GM18870 (cell line): ENCODE measurements at regions not wholly inside any gene's neighbourhood (a gene's known extent, or its start where the extent isn't known, plus 50 kb on each side); places are given as distances from the start of the nearest gene placed in this dataset.

Experiments
- ATAC-seq: cut with Tn5 transposase; IDR thresholded peaks from one replicate; pipeline ENCODE4 v1.9.1; 2021; ENCODE audit warnings: moderate library complexity; ENCODE audit not compliant: unreplicated experiment

GRCh38 chr1:208757846-208758245 is 513.7 kb upstream of the PLXNA2 start:
- ATAC-seq = no peak

- no peak for ATAC-seq
These were observed 515.1 kb upstream of the PLXNA2 start for GRCh38 chr1:208759255-208759654.

- ATAC-seq = no peak
These were observed 519.8 kb upstream of the PLXNA2 start for GRCh38 chr1:208763971-208764370.

- no peak for ATAC-seq
These were observed 522.6 kb upstream of the PLXNA2 start for GRCh38 chr1:208766832-208767231.

- ATAC-seq = no peak
These were observed 523.6 kb upstream of the PLXNA2 start for GRCh38 chr1:208767816-208768215.

GRCh38 chr1:208772891-208773290 is 528.7 kb upstream of the PLXNA2 start:
- no peak for ATAC-seq

- no peak for ATAC-seq
These were observed 531.7 kb upstream of the PLXNA2 start for GRCh38 chr1:208775841-208776240.

- no peak for ATAC-seq
These were observed 534.2 kb upstream of the PLXNA2 start for GRCh38 chr1:208778417-208778816.

GRCh38 chr1:208781391-208782045 is 537.3 kb upstream of the PLXNA2 start:
- no peak for ATAC-seq

- no peak for ATAC-seq
These were observed 538.0 kb upstream of the PLXNA2 start for GRCh38 chr1:208782186-208782585.

GRCh38 chr1:208785629-208786028 is 541.4 kb upstream of the PLXNA2 start:
- ATAC-seq = no peak

GRCh38 chr1:208787219-208787618 is 543.0 kb upstream of the PLXNA2 start:
- ATAC-seq = no peak

GRCh38 chr1:208788013-208788540 is 543.9 kb upstream of the PLXNA2 start:
- ATAC-seq = no peak

GRCh38 chr1:208791456-208791855 is 547.3 kb upstream of the PLXNA2 start:
- no peak for ATAC-seq

GRCh38 chr1:208793861-208794345 is 549.7 kb upstream of the PLXNA2 start:
- ATAC-seq = no peak

GRCh38 chr1:208799186-208799585 is 555.0 kb upstream of the PLXNA2 start:
- ATAC-seq = no peak

GRCh38 chr1:208803011-208803811 is 559.0 kb upstream of the PLXNA2 start:
- ATAC-seq = no peak

- no peak for ATAC-seq
These were observed 563.4 kb upstream of the PLXNA2 start for GRCh38 chr1:208807446-208808127.

- ATAC-seq = no peak
These were observed 564.1 kb upstream of the PLXNA2 start for GRCh38 chr1:208808301-208808700.

- no peak for ATAC-seq
These were observed 565.7 kb upstream of the PLXNA2 start for GRCh38 chr1:208809876-208810275.

GRCh38 chr1:208818770-208819445 is 574.7 kb upstream of the PLXNA2 start:
- no peak for ATAC-seq
